SK-N-SH treated with all-trans-retinoic acid at 6 μM for 48 hours (cell line): ENCODE measurements at regions not wholly inside any gene's neighbourhood (a gene's known extent, or its start where the extent isn't known, plus 50 kb on each side); places are given as distances from the start of the nearest gene placed in this dataset.

Experiments
- ATAC-seq: fragments of 200-7000 bp; cut with Tn5 transposase; 3 replicates; pipeline ENCODE4 v1.9.1; 2020; ENCODE audit warnings: mild to moderate bottlenecking, moderate library complexity
- ARNTL ChIP-seq: fragments of 450-650 bp; formaldehyde crosslinking; IDR thresholded peaks from 2 replicates; pipeline ENCODE4 v1.5.0; 2020; ENCODE audit warnings: low read depth, mild to moderate bottlenecking, moderate library complexity, borderline replicate concordance
- BACH2 ChIP-seq: fragments of 250-450 bp; sonication (Bioruptor Pico); IDR thresholded peaks from 2 replicates; pipeline ENCODE4 v1.9.0; 2021; ENCODE audit warnings: mild to moderate bottlenecking, borderline replicate concordance
- CREB5 ChIP-seq: fragments of 250-450 bp; sonication (Bioruptor Pico); IDR thresholded peaks from 2 replicates; pipeline ENCODE4 v1.5.1; 2020; ENCODE audit warnings: low read depth, mild to moderate bottlenecking, moderate library complexity
- CSDC2 ChIP-seq: fragments of 250-450 bp; sonication (Bioruptor Pico); IDR thresholded peaks from 2 replicates; pipeline ENCODE4 v1.5.0; 2020; ENCODE audit warnings: mild to moderate bottlenecking, moderate library complexity
- ESRRG ChIP-seq: fragments of 250-450 bp; sonication (Bioruptor Pico); IDR thresholded peaks from 2 replicates; pipeline ENCODE4 v1.6.1; 2021; ENCODE audit warnings: mild to moderate bottlenecking
- GLIS3 ChIP-seq: fragments of 250-450 bp; sonication (Bioruptor Pico); IDR thresholded peaks from 2 replicates; pipeline ENCODE4 v1.5.0; 2020; ENCODE audit warnings: mild to moderate bottlenecking, moderate library complexity
- PATZ1 ChIP-seq: fragments of 250-450 bp; sonication (Bioruptor Pico); IDR thresholded peaks from 2 replicates; pipeline ENCODE4 v1.8.0; 2020; ENCODE audit warnings: mild to moderate bottlenecking, moderate library complexity, borderline replicate concordance
- POU6F1 ChIP-seq: fragments of 250-450 bp; sonication (Bioruptor Pico); IDR thresholded peaks from 2 replicates; pipeline ENCODE4 v1.8.0; 2021; ENCODE audit warnings: low read depth, mild to moderate bottlenecking, moderate library complexity, borderline replicate concordance
- RARB ChIP-seq: fragments of 250-450 bp; sonication (Bioruptor Pico); IDR thresholded peaks from 2 replicates; pipeline ENCODE4 v1.8.0; 2021; ENCODE audit warnings: mild to moderate bottlenecking, moderate library complexity
- TCF4 ChIP-seq: fragments of 250-450 bp; sonication (Bioruptor Pico); IDR thresholded peaks from 2 replicates; pipeline ENCODE4 v1.8.0; 2021; ENCODE audit warnings: mild to moderate bottlenecking, moderate library complexity, borderline replicate concordance
- TOX ChIP-seq: fragments of 250-450 bp; sonication (Bioruptor Pico); IDR thresholded peaks from 2 replicates; pipeline ENCODE4 v1.8.0; 2021; ENCODE audit warnings: mild to moderate bottlenecking, moderate library complexity, borderline replicate concordance
- TSHZ2 ChIP-seq: fragments of 250-450 bp; sonication (Bioruptor Pico); IDR thresholded peaks from 2 replicates; pipeline ENCODE4 v1.5.0; 2020; ENCODE audit warnings: mild to moderate bottlenecking, moderate library complexity
- ZC3H10 ChIP-seq: fragments of 250-450 bp; sonication (Bioruptor Pico); IDR thresholded peaks from 2 replicates; pipeline ENCODE4 v1.5.1; 2021; ENCODE audit warnings: mild to moderate bottlenecking, moderate library complexity
- ZFP3 ChIP-seq: fragments of 250-450 bp; sonication (Bioruptor Pico); IDR thresholded peaks from 2 replicates; pipeline ENCODE4 v1.5.0; 2020; ENCODE audit warnings: mild to moderate bottlenecking, moderate library complexity
- ZFP30 ChIP-seq: fragments of 450-650 bp; formaldehyde crosslinking; IDR thresholded peaks from 2 replicates; pipeline ENCODE4 v1.5.0; 2022; ENCODE audit warnings: mild to moderate bottlenecking, moderate library complexity
- ZNF70 ChIP-seq: fragments of 450-650 bp; formaldehyde crosslinking; IDR thresholded peaks from 2 replicates; pipeline ENCODE4 v1.5.0; 2020; ENCODE audit warnings: mild to moderate bottlenecking, moderate library complexity
- ZNF8 ChIP-seq: fragments of 450-650 bp; formaldehyde crosslinking; IDR thresholded peaks from 2 replicates; pipeline ENCODE4 v1.5.0; 2020; ENCODE audit warnings: mild to moderate bottlenecking, moderate library complexity

- no peak for TF ChIP-seq CREB5 (CRISPR knock-in tag)
- TF ChIP-seq GLIS3 (CRISPR knock-in tag) = no peak
These were observed 274.9 kb upstream of the GYPC start (continued) for GRCh38 chr2:126381091-126381490.

- no peak for TF ChIP-seq POU6F1 (CRISPR knock-in tag)
- no peak for TF ChIP-seq ESRRG (CRISPR knock-in tag)
- ATAC-seq = no peak
These were observed 273.0 kb upstream of the GYPC start for GRCh38 chr2:126382998-126383397.

GRCh38 chr2:126383800-126384199, 272.2 kb upstream of the GYPC start:
- ATAC-seq = no peak
- TF ChIP-seq ZNF8 (CRISPR knock-in tag) (no peak), BACH2 (CRISPR knock-in tag) (no peak), RARB (no peak), ESRRG (CRISPR knock-in tag) (no peak), ARNTL (CRISPR knock-in tag) (no peak)

GRCh38 chr2:126385441-126385840, 270.5 kb upstream of the GYPC start:
- TF ChIP-seq BACH2 (CRISPR knock-in tag) = no peak
- TF ChIP-seq GLIS3 (CRISPR knock-in tag) = no peak
- TF ChIP-seq ZFP3 = no peak
- TF ChIP-seq TSHZ2 = no peak
- TF ChIP-seq TCF4 (CRISPR knock-in tag) = no peak
- no peak for TF ChIP-seq ZNF70 (CRISPR knock-in tag)
- TF ChIP-seq TOX (CRISPR knock-in tag) = no peak
- no peak for TF ChIP-seq ESRRG (CRISPR knock-in tag)
- no peak for TF ChIP-seq ZFP30 (CRISPR knock-in tag)
- no peak for TF ChIP-seq POU6F1 (CRISPR knock-in tag)
- no peak for TF ChIP-seq CSDC2
- no peak for TF ChIP-seq ZC3H10 (CRISPR knock-in tag)
- no peak for TF ChIP-seq CREB5 (CRISPR knock-in tag)
- TF ChIP-seq PATZ1 = no peak
- no peak for ATAC-seq
